GM18519 (cell line): ENCODE measurements at regions not wholly inside any gene's neighbourhood (a gene's known extent, or its start where the extent isn't known, plus 50 kb on each side); places are given as distances from the start of the nearest gene placed in this dataset.
"Not testable (repeated sequence)": the region's sequence is repeated elsewhere in the genome, so short reads cannot be mapped to it uniquely, and the experiment has no call there.

Experiments used
- ATAC-seq: cut with Tn5 transposase; IDR thresholded peaks from one replicate; pipeline ENCODE4 v1.9.1; 2021; ENCODE audit warnings: mild to moderate bottlenecking, moderate library complexity; ENCODE audit not compliant: unreplicated experiment, low FRiP score

- no peak for ATAC-seq
Observed at GRCh38 chr14:39568809-39569538, 136.7 kb upstream of the FBXO33 start.

GRCh38 chr14:39566795-39567194, 134.6 kb upstream of the FBXO33 start:
- no peak for ATAC-seq

- ATAC-seq, result no peak
Observed at GRCh38 chr14:39563361-39563760, 131.1 kb upstream of the FBXO33 start.

- ATAC-seq, result no peak
Observed at GRCh38 chr14:39562175-39562574, 129.9 kb upstream of the FBXO33 start.

- no peak for ATAC-seq
Observed at GRCh38 chr14:39558525-39558924, 126.3 kb upstream of the FBXO33 start.

GRCh38 chr14:39555749-39556148, 123.5 kb upstream of the FBXO33 start:
- ATAC-seq, result no peak

GRCh38 chr14:39554576-39554975, 122.3 kb upstream of the FBXO33 start:
- no peak for ATAC-seq

- no peak for ATAC-seq
Observed at GRCh38 chr14:39548358-39548757, 116.1 kb upstream of the FBXO33 start.

GRCh38 chr14:39547845-39548244, 115.6 kb upstream of the FBXO33 start:
- ATAC-seq, result no peak

GRCh38 chr14:39505812-39506211, 73.6 kb upstream of the FBXO33 start:
- ATAC-seq, result no peak

GRCh38 chr14:39500253-39500652, 68.0 kb upstream of the FBXO33 start:
- ATAC-seq, result no peak

GRCh38 chr14:39499514-39499913, 67.3 kb upstream of the FBXO33 start:
- ATAC-seq, result no peak

GRCh38 chr14:39497677-39498076, 65.4 kb upstream of the FBXO33 start:
- ATAC-seq, result not testable (repeated sequence)

GRCh38 chr14:39492267-39492666, 60.0 kb upstream of the FBXO33 start:
- peak; percentile 49 for ATAC-seq

GRCh38 chr14:39491134-39491571, 58.9 kb upstream of the FBXO33 start:
- ATAC-seq, result no peak

- ATAC-seq, result no peak
Observed at GRCh38 chr14:39488600-39488999, 56.4 kb upstream of the FBXO33 start.

- no peak for ATAC-seq
Observed at GRCh38 chr14:39483682-39484081, 51.4 kb upstream of the FBXO33 start.
